Suppressor macrophage treated with lipopolysaccharide for 1 hour (primary cell): ENCODE measurements at regions not wholly inside any gene's neighbourhood (a gene's known extent, or its start where the extent isn't known, plus 50 kb on each side); places are given as distances from the start of the nearest gene placed in this dataset.

Experiments
- DNase-seq, 3 donors: peaks; one replicate each; pipeline ENCODE4 v3.0.0-alpha.2; 2020 to 2022

- peak in 1 of 3 donors; percentile 35 for DNase-seq
Observed at GRCh38 chr6:163707387-163708355, 293.2 kb downstream of the QKI start.

GRCh38 chr6:163706500-163707087 is 292.1 kb downstream of the QKI start:
- no peak for DNase-seq

GRCh38 chr6:163705923-163706322 is 291.4 kb downstream of the QKI start:
- DNase-seq = peak in 1 of 3 donors; percentile 19

GRCh38 chr6:163702736-163703135 is 288.2 kb downstream of the QKI start:
- no peak for DNase-seq

- peak; percentile 41 to 50 (median 49) for DNase-seq
Observed at GRCh38 chr6:163701762-163702161, 287.2 kb downstream of the QKI start.

GRCh38 chr6:163698086-163698485 is 283.6 kb downstream of the QKI start:
- DNase-seq = peak; percentile 55 to 61 (median 59)

GRCh38 chr6:163696311-163696710 is 281.8 kb downstream of the QKI start:
- peak; percentile 45 to 61 (median 51) for DNase-seq

GRCh38 chr6:163695414-163695864 is 280.9 kb downstream of the QKI start:
- DNase-seq = peak in 1 of 3 donors; percentile 27

- DNase-seq = no peak
Observed at GRCh38 chr6:163694988-163695398, 280.5 kb downstream of the QKI start.

GRCh38 chr6:163694072-163694471 is 279.6 kb downstream of the QKI start:
- no peak for DNase-seq

GRCh38 chr6:163691049-163691448 is 276.5 kb downstream of the QKI start:
- no peak for DNase-seq

GRCh38 chr6:163688739-163689362 is 274.3 kb downstream of the QKI start:
- DNase-seq = no peak

- no peak for DNase-seq
Observed at GRCh38 chr6:163687075-163687474, 272.6 kb downstream of the QKI start.

GRCh38 chr6:163686301-163686700 is 271.8 kb downstream of the QKI start:
- no peak for DNase-seq

- no peak for DNase-seq
Observed at GRCh38 chr6:163683105-163683622, 268.6 kb downstream of the QKI start.

- DNase-seq = no peak
Observed at GRCh38 chr6:163679753-163680152, 265.2 kb downstream of the QKI start.

GRCh38 chr6:163679012-163679660 is 264.6 kb downstream of the QKI start:
- no peak for DNase-seq

GRCh38 chr6:163675611-163676010 is 261.1 kb downstream of the QKI start:
- no peak for DNase-seq

GRCh38 chr6:163672710-163673109 is 258.2 kb downstream of the QKI start:
- no peak for DNase-seq

- no peak for DNase-seq
Observed at GRCh38 chr6:163671791-163672190, 257.3 kb downstream of the QKI start.

- no peak for DNase-seq
Observed at GRCh38 chr6:163671355-163671754, 256.8 kb downstream of the QKI start.

- no peak for DNase-seq
Observed at GRCh38 chr6:163670336-163670735, 255.8 kb downstream of the QKI start.

GRCh38 chr6:163668061-163668426 is 253.5 kb downstream of the QKI start:
- DNase-seq = no peak
